Natural killer cell (primary cell): ENCODE measurements at regions not wholly inside any gene's neighbourhood (a gene's known extent, or its start where the extent isn't known, plus 50 kb on each side); places are given as distances from the start of the nearest gene placed in this dataset.

Experiments
- ATAC-seq, 3 donors: fragments of 150-1000 bp in 2 of 3; fragments of 200-7000 bp in 1 of 3; cut with Tn5 transposase; 1 replicate in 1 of 3; 2 replicates in 2 of 3; pipeline ENCODE4 v1.10.0; 2021; ENCODE audit warnings: mild to moderate bottlenecking in 2 of 3, moderate library complexity in 2 of 3
- DNase-seq, 2 donors: peaks; one replicate each; pipeline versions ENCODE4 v3.0.0 to v3.0.0-alpha.2; 2013 to 2021; ENCODE audit warnings: mixed read lengths in 1 of 2
- H3K27ac ChIP-seq: one replicate; pipeline ENCODE4 v1.5.1; 2013; ENCODE audit warnings: mild to moderate bottlenecking, low read length
- H3K27me3 ChIP-seq: one replicate; pipeline ENCODE4 v1.6.1; 2013; ENCODE audit warnings: low read length; ENCODE audit not compliant: control insufficient read depth, insufficient read depth
- H3K36me3 ChIP-seq: one replicate; pipeline ENCODE4 v1.6.1; 2013; ENCODE audit warnings: low read length; ENCODE audit not compliant: control insufficient read depth, insufficient read depth
- H3K4me1 ChIP-seq: one replicate; pipeline ENCODE4 v1.6.1; 2013; ENCODE audit warnings: low read length; ENCODE audit not compliant: control insufficient read depth, insufficient read depth
- H3K4me3 ChIP-seq: one replicate; pipeline ENCODE4 v1.5.1; 2013; ENCODE audit warnings: low read length
- H3K9me3 ChIP-seq: one replicate; pipeline ENCODE4 v1.6.1; 2013; ENCODE audit warnings: low read length; ENCODE audit not compliant: control insufficient read depth, insufficient read depth
- H3K27ac Mint-ChIP-seq, 2 donors: one replicate each; pipeline ENCODE4 v1.8.0; 2022; ENCODE audit warnings: mild to moderate bottlenecking in 2 of 2, mixed read lengths in 2 of 2, moderate library complexity in 1 of 2
- H3K27me3 Mint-ChIP-seq, 2 donors: one replicate each; pipeline ENCODE4 v1.8.0; 2022; ENCODE audit warnings: low read depth in 2 of 2, mixed read lengths in 2 of 2
- H3K36me3 Mint-ChIP-seq: one replicate; pipeline ENCODE4 v1.8.0; 2022; ENCODE audit warnings: mixed read lengths
- H3K4me1 Mint-ChIP-seq, 2 donors: one replicate each; pipeline ENCODE4 v1.8.0; 2022; ENCODE audit warnings: mixed read lengths in 2 of 2
- H3K4me3 Mint-ChIP-seq: one replicate; pipeline ENCODE4 v1.8.0; 2022; ENCODE audit warnings: mild to moderate bottlenecking, moderate library complexity, mixed read lengths
- H3K9me3 Mint-ChIP-seq, 2 donors: one replicate each; pipeline ENCODE4 v1.8.0; 2022; ENCODE audit warnings: mixed read lengths in 2 of 2
- WGBS: methylation state at CpG from one replicate; pipeline ENCODE4 v1.1.7; 2013; ENCODE audit warnings: missing lambda C conversion rate; ENCODE audit not compliant: insufficient coverage; 5-methylcytosine and 5-hydroxymethylcytosine counted together
- intact Hi-C: fragments of 100-400 bp; cut with micrococcal nuclease; formaldehyde crosslinking; loops from one replicate; pipeline ENCODE4 v1.14.2; 2022
- TF ChIP-seq, protein P1 (sequence below): fragments of 200-600 bp; IDR thresholded peaks from one replicate; pipeline ENCODE4 v1.8.0; 2022; ENCODE audit warnings: antibody characterized with exemption

DNA sequence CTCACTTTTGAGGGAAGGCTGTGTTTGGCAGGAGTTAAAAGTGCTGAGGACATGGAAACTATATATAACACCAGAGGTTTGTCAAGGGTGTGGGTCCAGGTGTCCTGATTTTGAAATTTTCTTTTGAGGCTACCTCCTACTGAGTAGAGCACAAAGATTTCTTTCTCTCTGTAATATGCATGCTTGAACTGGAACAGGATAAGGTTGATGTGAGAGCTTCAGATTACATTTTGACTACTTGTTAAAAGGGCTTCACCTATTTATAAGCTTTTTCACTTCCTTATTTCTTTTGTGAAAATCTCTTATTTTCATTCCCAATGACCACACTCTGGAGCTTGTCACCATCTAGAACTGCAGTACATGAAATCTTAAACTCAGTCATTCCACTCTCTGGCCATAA lies 59.8 kb upstream of the PLA2G4A start:
- H3K9me3 Mint-ChIP-seq: peaks cover 0 to 2% of the 10 kb centered on the region in 2 donors
- TF ChIP-seq, protein P1, sequence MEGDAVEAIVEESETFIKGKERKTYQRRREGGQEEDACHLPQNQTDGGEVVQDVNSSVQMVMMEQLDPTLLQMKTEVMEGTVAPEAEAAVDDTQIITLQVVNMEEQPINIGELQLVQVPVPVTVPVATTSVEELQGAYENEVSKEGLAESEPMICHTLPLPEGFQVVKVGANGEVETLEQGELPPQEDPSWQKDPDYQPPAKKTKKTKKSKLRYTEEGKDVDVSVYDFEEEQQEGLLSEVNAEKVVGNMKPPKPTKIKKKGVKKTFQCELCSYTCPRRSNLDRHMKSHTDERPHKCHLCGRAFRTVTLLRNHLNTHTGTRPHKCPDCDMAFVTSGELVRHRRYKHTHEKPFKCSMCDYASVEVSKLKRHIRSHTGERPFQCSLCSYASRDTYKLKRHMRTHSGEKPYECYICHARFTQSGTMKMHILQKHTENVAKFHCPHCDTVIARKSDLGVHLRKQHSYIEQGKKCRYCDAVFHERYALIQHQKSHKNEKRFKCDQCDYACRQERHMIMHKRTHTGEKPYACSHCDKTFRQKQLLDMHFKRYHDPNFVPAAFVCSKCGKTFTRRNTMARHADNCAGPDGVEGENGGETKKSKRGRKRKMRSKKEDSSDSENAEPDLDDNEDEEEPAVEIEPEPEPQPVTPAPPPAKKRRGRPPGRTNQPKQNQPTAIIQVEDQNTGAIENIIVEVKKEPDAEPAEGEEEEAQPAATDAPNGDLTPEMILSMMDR: no peak
- no peaks in the 10 kb centered on the region for H3K27me3 Mint-ChIP-seq
- H3K4me1 Mint-ChIP-seq: no peaks in the 10 kb centered on the region
- H3K4me3 ChIP-seq: no peak overlapping the region
- H3K27me3 ChIP-seq: no peaks in the 10 kb centered on the region
- H3K4me1 ChIP-seq: no peaks in the 10 kb centered on the region
- no peak overlapping the region for H3K4me3 Mint-ChIP-seq
- ATAC-seq (no peak), DNase-seq (no peak)
- H3K9me3 ChIP-seq: no peaks in the 10 kb centered on the region
- no peaks in the 10 kb centered on the region for H3K36me3 Mint-ChIP-seq
- H3K36me3 ChIP-seq: no peaks in the 10 kb centered on the region
- H3K27ac ChIP-seq: no peak overlapping the region
- intact Hi-C loops: no loop called here
- H3K27ac Mint-ChIP-seq: no peak overlapping the region

DNA sequence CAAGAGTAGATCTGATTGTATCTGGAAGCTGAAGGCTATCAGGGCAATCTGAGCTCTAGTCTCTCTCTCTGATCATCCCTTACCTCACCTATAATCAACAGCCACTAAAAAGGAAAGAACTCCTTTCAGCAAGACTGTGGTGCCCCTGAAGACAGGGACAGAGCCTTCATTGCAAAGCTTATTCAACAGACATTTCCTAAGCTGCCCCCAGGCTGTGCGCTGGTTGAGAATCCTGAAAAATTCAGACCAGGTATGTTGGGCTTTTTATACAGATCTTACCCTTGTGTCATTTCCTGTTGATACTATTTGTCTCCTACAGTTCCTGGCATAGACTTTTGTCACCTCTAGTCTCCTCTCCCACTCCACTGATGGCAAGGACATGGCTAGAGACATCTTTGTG lies 63.3 kb upstream of the PLA2G4A start:
- Histone ChIP-seq H3K36me3 (no peaks in the 10 kb centered on the region), H3K27ac (no peak overlapping the region), H3K4me3 (no peak overlapping the region), H3K4me1 (no peaks in the 10 kb centered on the region), H3K9me3 (no peaks in the 10 kb centered on the region), H3K27me3 (no peaks in the 10 kb centered on the region)
- no peak for DNase-seq
- Mint-ChIP-seq H3K9me3 (peaks cover 0 to 2% of the 10 kb centered on the region in 2 donors), H3K36me3 (no peaks in the 10 kb centered on the region), H3K4me1 (no peaks in the 10 kb centered on the region), H3K27ac (no peak overlapping the region), H3K4me3 (no peak overlapping the region), H3K27me3 (no peaks in the 10 kb centered on the region)
- WGBS: 96% methylated on average over 1 of the region's 1 CpG
- intact Hi-C loops: no loop called here
- TF ChIP-seq, protein P1: no peak
- ATAC-seq: no peak

DNA sequence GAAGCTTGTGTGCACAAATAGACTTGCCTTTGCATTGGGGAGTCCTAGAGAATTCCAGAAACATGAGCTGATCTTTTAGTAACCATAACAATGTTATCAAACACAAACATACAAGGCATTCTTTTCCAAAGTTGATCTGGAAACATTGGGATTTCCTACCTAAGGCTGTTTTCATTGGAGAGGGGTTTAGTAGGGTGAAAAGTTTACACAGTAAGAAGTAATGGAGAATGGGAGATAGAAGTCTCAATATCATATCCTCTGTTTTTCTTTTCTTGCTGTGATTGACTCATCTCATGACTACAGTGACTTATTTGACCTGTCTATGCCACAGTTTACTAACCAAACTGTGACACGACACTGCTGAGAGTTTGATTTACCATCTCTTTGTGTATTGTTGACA lies 65.6 kb upstream of the PLA2G4A start:
- Mint-ChIP-seq H3K9me3 (peaks cover 0 to 2% of the 10 kb centered on the region in 2 donors), H3K27me3 (no peaks in the 10 kb centered on the region), H3K36me3 (no peaks in the 10 kb centered on the region), H3K27ac (no peak overlapping the region), H3K4me1 (no peaks in the 10 kb centered on the region), H3K4me3 (no peak overlapping the region)
- no CpG with 5 or more reads among the region's 1 CpG for WGBS
- no peaks in the 10 kb centered on the region for H3K27me3 ChIP-seq
- TF ChIP-seq, protein P1: no peak
- intact Hi-C loops: no loop called here
- ATAC-seq (no peak), DNase-seq (no peak)
- H3K4me3 ChIP-seq: no peak overlapping the region
- no peaks in the 10 kb centered on the region for H3K4me1 ChIP-seq
- no peaks in the 10 kb centered on the region for H3K36me3 ChIP-seq
- H3K27ac ChIP-seq: no peak overlapping the region
- no peaks in the 10 kb centered on the region for H3K9me3 ChIP-seq

DNA sequence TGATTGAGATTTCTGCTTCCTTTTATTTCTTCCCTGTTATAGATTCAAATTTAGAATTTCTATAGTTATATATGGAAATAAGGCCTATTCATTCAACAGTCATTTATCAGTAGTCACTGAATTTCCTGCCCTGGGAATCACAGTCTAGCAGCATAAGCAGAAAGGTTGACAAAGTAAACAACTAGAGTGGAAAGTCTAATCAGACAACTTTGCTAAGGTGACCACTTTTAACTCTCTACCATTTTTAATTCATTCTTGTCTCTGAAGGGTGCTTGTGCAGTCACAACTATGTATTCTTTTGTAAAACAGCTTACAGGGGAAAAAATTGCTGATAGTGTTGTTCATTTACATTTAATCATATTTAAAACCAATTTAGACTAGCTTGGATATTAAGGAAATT lies 66.1 kb upstream of the PLA2G4A start:
- H3K9me3 ChIP-seq: no peaks in the 10 kb centered on the region
- H3K36me3 ChIP-seq: no peaks in the 10 kb centered on the region
- no peaks in the 10 kb centered on the region for H3K4me1 ChIP-seq
- Mint-ChIP-seq H3K36me3 (no peaks in the 10 kb centered on the region), H3K27ac (no peak overlapping the region), H3K27me3 (no peaks in the 10 kb centered on the region), H3K4me3 (no peak overlapping the region), H3K9me3 (no peaks in the 10 kb centered on the region), H3K4me1 (no peaks in the 10 kb centered on the region)
- intact Hi-C loops: no loop called here
- ATAC-seq (no peak), DNase-seq (no peak)
- no peak overlapping the region for H3K4me3 ChIP-seq
- H3K27ac ChIP-seq: no peak overlapping the region
- H3K27me3 ChIP-seq: no peaks in the 10 kb centered on the region
- TF ChIP-seq, protein P1: no peak
